ENCODE measurements at regions not wholly inside any gene's neighbourhood (a gene's known extent, or its start where the extent isn't known, plus 50 kb on each side); places are given as distances from the start of the nearest gene placed in this dataset.

- CTCF ChIA-PET = interaction anchor here (0.7 to 1.6 kb wide), 5 partner anchors 9 to 364 kb away, joined by 3 to 13 read pairs (median 3); no protein-coding TSS in a partner anchor
- no peak for DNase-seq (ENCODE audit: extremely low spot score)
- TF ChIP-seq ZNF384 (IDR thresholded peaks at IDR 0.05) (no peak), FOXA1 (IDR thresholded peaks at IDR 0.05) (no peak), FOXK2 (IDR thresholded peaks at IDR 0.05) (no peak), BHLHE40 (IDR thresholded peaks at IDR 0.05; ENCODE audit: borderline replicate concordance) (no peak), FOXM1 (IDR thresholded peaks at IDR 0.05; ENCODE audit: borderline replicate concordance) (no peak)
- POLR2A ChIA-PET = interaction anchor here (1.8 kb wide), 1 partner anchor 47 kb away, joined by 4 read pairs; no protein-coding TSS in a partner anchor
These were observed 197.1 kb downstream of the NDFIP2 start for GRCh38 chr13:79678100-79678499.

GRCh38 chr13:79675931-79676660 lies 195.1 kb downstream of the NDFIP2 start:
- CTCF ChIA-PET = interaction anchor here (0.6 kb wide), 2 partner anchors 17 to 45 kb away, joined by 3 to 4 read pairs; no protein-coding TSS in a partner anchor
- no peak for DNase-seq (ENCODE audit: extremely low spot score)
- POLR2A ChIA-PET = no interaction called here
- TF ChIP-seq LEF1 (IDR thresholded peaks at IDR 0.05; ENCODE audit: borderline replicate concordance) (no peak), NFRKB (IDR thresholded peaks at IDR 0.05) (no peak), TARDBP (IDR thresholded peaks at IDR 0.05) (no peak), CTBP1 (IDR thresholded peaks at IDR 0.05; ENCODE audit: borderline replicate concordance) (no peak), ARNT (IDR thresholded peaks at IDR 0.05) (no peak), ZNF384 (IDR thresholded peaks at IDR 0.05) (no peak), ELF4 (IDR thresholded peaks at IDR 0.05) (no peak)

GRCh38 chr13:79674765-79675515 lies 194.0 kb downstream of the NDFIP2 start:
- no peak for TF ChIP-seq HDGF (IDR thresholded peaks at IDR 0.05; ENCODE audit: borderline replicate concordance)
- TF ChIP-seq FOXK2 (IDR thresholded peaks at IDR 0.05) = no peak
- no peak for TF ChIP-seq NFRKB (IDR thresholded peaks at IDR 0.05)
- no peak for TF ChIP-seq LEF1 (IDR thresholded peaks at IDR 0.05; ENCODE audit: borderline replicate concordance)
- TF ChIP-seq SUZ12 (IDR thresholded peaks at IDR 0.05) = no peak
- no peak for TF ChIP-seq ZNF384 (IDR thresholded peaks at IDR 0.05)
- no peak for TF ChIP-seq ELF4 (IDR thresholded peaks at IDR 0.05)
- TF ChIP-seq L3MBTL2 (conservative IDR thresholded peaks at IDR 0.05) = no peak
- no peak for TF ChIP-seq FOXA1 (IDR thresholded peaks at IDR 0.05)
- TF ChIP-seq TARDBP (IDR thresholded peaks at IDR 0.05) = no peak
- no peak for TF ChIP-seq PKNOX1 (IDR thresholded peaks at IDR 0.05)
- no peak for TF ChIP-seq CTBP1 (IDR thresholded peaks at IDR 0.05; ENCODE audit: borderline replicate concordance)
- no peak for TF ChIP-seq ARNT (IDR thresholded peaks at IDR 0.05)
- no peak for DNase-seq (ENCODE audit: extremely low spot score)
- CTCF ChIA-PET = interaction anchor here (1.0 kb wide), 1 partner anchor 667 kb away, joined by 4 read pairs; no protein-coding TSS in a partner anchor
- POLR2A ChIA-PET = no interaction called here

GRCh38 chr13:79673993-79674377 lies 193.0 kb downstream of the NDFIP2 start:
- ChIA-PET POLR2A (no interaction called here), CTCF (interaction anchor here (1.0 kb wide), 1 partner anchor 668 kb away, joined by 4 read pairs; no protein-coding TSS in a partner anchor)
- TF ChIP-seq FOXA1 (IDR thresholded peaks at IDR 0.05) (no peak), CTBP1 (IDR thresholded peaks at IDR 0.05; ENCODE audit: borderline replicate concordance) (no peak), TARDBP (IDR thresholded peaks at IDR 0.05) (no peak), ZNF384 (IDR thresholded peaks at IDR 0.05) (no peak), NFRKB (IDR thresholded peaks at IDR 0.05) (no peak), HDGF (IDR thresholded peaks at IDR 0.05; ENCODE audit: borderline replicate concordance) (no peak), LEF1 (IDR thresholded peaks at IDR 0.05; ENCODE audit: borderline replicate concordance) (no peak), PKNOX1 (IDR thresholded peaks at IDR 0.05) (no peak), L3MBTL2 (conservative IDR thresholded peaks at IDR 0.05) (no peak), ARNT (IDR thresholded peaks at IDR 0.05) (no peak), ELF4 (IDR thresholded peaks at IDR 0.05) (no peak), BHLHE40 (IDR thresholded peaks at IDR 0.05; ENCODE audit: borderline replicate concordance) (no peak), FOXM1 (IDR thresholded peaks at IDR 0.05; ENCODE audit: borderline replicate concordance) (no peak), SP1 (IDR thresholded peaks at IDR 0.05) (no peak), FOXK2 (IDR thresholded peaks at IDR 0.05) (no peak), SUZ12 (IDR thresholded peaks at IDR 0.05) (no peak)
- DNase-seq (ENCODE audit: extremely low spot score) = no peak

GRCh38 chr13:79673310-79673992 lies 192.5 kb downstream of the NDFIP2 start:
- no peak for TF ChIP-seq PKNOX1 (IDR thresholded peaks at IDR 0.05)
- TF ChIP-seq ARNT (IDR thresholded peaks at IDR 0.05) = no peak
- TF ChIP-seq LEF1 (IDR thresholded peaks at IDR 0.05; ENCODE audit: borderline replicate concordance) = no peak
- no peak for TF ChIP-seq FOXM1 (IDR thresholded peaks at IDR 0.05; ENCODE audit: borderline replicate concordance)
- no peak for TF ChIP-seq HDGF (IDR thresholded peaks at IDR 0.05; ENCODE audit: borderline replicate concordance)
- no peak for TF ChIP-seq ELF4 (IDR thresholded peaks at IDR 0.05)
- no peak for DNase-seq (ENCODE audit: extremely low spot score)
- CTCF ChIA-PET = no interaction called here
- POLR2A ChIA-PET = no interaction called here
